Stimulated activated CD4-positive, alpha-beta T cell treated with anti-CD3 and anti-CD28 coated beads, Interleukin-1b, Interleukin-23, amount 100 ng/mL, for 4 hours (primary cell): ENCODE measurements at regions not wholly inside any gene's neighbourhood (a gene's known extent, or its start where the extent isn't known, plus 50 kb on each side); places are given as distances from the start of the nearest gene placed in this dataset.
"Not testable (repeated sequence)": the region's sequence is repeated elsewhere in the genome, so short reads cannot be mapped to it uniquely, and the experiment has no call there.

ENCODE experiments used
- DNase-seq, 2 donors: peaks; one replicate each; pipeline ENCODE4 v3.0.0-alpha.2; 2020; ENCODE audit warnings: low read depth in 2 of 2

GRCh38 chr13:99737481-99738245 lies 233.9 kb downstream of the ZIC5 start:
- no peak for DNase-seq

- no peak for DNase-seq
These were observed 235.0 kb downstream of the ZIC5 start for GRCh38 chr13:99736541-99736940.

GRCh38 chr13:99734013-99734693 lies 232.9 kb downstream of the TM9SF2 start:
- DNase-seq, result no peak

DNA sequence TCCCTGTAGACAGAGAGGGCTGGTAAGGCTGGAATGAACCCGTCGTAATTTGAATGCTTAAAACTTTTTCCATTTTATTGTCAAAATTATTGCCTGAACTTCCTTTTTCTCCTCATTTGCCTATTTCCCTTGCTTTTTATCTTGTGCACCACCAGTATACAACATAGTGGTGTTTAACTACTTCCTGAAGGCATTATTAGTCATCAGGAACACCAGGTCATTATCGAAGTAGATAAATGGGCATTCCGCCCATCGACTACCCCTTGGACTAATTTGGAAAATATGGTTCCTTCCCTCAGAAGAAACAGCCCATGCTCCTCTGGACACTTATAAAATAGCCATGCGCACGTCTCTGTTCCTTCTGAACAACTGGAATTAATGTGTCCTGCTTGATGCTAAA lies 232.1 kb downstream of the TM9SF2 start:
- DNase-seq, result no peak

DNA sequence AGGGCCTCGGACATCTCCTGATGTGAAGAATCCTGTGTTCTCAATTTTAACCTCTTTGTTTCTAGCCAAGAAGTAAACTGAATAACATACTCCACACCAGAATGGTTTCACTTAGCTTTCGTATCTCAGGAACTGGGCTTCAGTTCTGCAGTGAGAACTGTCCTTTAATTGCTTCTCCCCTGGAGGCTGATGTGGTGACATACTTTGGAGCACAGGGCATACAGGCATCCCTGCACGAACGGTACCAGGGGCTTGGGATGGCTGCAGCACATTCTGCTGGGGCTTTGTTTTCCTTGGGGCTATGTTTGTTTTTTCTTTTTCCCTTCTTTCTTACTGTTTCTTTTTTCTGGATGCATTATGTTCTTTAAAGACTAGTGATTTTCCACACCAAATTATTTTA lies 230.5 kb downstream of the TM9SF2 start:
- DNase-seq, result no peak

DNA sequence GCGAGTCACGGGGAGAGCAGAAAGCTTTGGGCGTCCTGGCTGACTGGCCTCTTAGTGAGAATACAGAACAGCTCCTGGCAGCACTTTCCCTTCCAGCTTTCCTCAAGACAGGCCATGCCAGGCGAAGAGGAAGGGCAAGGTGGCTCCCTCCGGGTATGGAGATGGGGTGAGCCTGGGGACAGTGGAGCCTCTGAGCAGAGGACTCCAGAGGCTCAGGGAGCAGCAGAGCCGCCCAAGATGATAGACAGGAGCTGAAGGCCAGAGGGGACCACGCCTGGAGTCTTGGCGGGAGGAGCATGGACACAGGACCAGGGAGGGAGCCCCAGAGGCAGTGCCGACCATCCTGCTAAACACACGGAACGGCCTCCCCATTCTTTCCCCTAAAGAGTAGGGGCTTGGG lies 229.1 kb downstream of the TM9SF2 start:
- no peak for DNase-seq

DNA sequence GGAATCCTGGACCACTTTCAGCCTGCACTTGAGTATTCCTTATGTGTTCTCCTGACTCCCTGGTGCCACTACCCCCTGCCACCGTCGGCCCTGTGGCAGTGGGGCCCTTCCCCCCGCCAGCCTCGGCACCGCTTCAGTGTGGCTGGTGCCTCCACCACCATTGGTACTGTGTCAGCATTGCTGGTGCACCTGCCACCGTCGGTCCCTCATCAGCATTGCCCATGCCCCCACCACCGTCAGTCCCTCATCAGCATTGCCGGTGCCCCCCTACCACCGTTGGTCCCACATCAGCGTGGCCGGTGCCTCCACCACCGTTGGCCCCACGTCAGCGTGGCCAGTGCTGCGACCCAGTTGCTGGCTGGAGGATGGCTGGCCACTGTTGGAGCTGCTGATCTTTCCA lies 228.5 kb downstream of the TM9SF2 start:
- DNase-seq, result no peak

DNA sequence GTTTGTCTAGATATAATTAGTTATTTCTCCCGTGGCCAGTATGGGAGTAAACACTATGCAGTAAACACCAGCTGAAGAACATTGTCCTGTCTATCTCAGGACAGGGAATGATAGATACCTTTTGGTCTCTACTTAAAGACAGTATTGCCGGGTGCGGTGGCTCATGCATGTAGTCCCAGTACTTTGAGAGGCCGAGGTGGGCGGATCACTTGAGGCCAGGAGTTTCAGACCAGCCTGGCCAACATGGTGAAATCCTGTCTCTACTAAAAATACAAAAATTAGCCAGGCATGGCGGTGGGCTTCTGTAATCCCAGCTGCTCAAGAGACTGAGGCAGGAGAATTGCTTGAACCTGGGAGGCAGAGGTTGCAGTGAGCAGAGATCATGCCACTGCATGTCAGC lies 226.4 kb downstream of the TM9SF2 start:
- not testable (repeated sequence) for DNase-seq

GRCh38 chr13:99726282-99726894 lies 225.1 kb downstream of the TM9SF2 start:
- no peak for DNase-seq

GRCh38 chr13:99725644-99726043 lies 224.4 kb downstream of the TM9SF2 start:
- no peak for DNase-seq

DNA sequence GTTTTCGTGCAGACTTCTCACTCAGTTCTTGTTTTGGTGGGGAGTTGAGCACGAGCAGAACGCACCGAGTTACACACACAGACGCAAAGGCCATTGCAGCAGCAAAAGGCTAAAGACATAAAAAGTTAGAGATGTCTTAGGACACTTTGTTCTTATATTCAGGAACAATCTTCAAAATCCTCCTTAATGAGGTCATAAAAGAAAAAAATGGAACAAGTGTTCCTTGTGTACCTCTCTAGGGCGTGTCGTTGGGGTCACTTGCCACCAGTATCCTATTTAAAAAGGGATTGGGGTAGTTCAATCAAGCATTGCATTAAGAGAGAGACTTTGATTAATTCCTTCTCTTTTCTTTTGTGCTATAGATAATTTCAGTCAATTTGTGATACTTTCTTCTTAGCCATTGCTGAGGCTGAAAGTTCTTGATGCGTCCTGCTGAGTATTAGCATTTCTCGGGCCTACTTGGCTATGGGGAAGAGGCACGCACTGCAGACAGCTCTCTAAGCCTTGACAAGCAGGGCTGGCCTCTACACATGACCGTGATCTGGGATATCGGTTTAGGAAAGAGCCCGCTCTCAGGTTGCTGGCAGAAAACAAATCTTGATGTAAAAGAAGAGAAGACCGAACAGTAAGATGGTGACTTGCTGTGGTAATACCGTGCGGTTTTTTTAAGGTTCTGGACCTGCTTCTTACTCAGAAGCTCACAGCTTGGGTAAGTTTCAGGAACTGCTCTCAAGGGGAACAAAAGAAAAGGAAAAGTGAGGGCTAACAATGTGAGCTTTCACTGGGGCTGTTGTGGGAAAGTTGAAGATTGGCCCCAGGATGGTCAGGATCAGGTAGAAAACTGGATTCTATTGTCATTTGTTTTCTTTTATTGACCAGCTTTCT lies 223.6 kb downstream of the TM9SF2 start:
- DNase-seq, result no peak

GRCh38 chr13:99723878-99724277 lies 222.6 kb downstream of the TM9SF2 start:
- no peak for DNase-seq

DNA sequence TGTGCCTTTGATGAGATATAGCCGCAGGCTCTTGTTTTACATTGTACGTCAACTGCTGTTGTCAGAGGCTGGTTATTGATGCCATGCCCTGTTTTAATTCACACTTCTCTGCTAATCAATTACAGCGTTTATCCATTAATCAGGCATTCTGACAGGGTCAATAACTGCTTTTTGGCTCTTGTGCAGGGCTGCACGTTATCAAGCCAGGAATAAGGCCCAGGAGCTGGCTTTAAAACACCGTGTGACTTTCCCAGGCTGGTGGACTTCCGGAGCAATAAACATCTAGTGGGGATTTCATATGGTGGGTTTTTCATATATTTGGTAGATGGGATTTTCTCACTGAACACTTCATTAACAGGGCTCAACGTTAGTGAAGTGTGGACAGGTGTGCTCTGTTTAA lies 221.7 kb downstream of the TM9SF2 start:
- DNase-seq, result no peak

- no peak for DNase-seq
These were observed 221.1 kb downstream of the TM9SF2 start for GRCh38 chr13:99722338-99722818.

DNA sequence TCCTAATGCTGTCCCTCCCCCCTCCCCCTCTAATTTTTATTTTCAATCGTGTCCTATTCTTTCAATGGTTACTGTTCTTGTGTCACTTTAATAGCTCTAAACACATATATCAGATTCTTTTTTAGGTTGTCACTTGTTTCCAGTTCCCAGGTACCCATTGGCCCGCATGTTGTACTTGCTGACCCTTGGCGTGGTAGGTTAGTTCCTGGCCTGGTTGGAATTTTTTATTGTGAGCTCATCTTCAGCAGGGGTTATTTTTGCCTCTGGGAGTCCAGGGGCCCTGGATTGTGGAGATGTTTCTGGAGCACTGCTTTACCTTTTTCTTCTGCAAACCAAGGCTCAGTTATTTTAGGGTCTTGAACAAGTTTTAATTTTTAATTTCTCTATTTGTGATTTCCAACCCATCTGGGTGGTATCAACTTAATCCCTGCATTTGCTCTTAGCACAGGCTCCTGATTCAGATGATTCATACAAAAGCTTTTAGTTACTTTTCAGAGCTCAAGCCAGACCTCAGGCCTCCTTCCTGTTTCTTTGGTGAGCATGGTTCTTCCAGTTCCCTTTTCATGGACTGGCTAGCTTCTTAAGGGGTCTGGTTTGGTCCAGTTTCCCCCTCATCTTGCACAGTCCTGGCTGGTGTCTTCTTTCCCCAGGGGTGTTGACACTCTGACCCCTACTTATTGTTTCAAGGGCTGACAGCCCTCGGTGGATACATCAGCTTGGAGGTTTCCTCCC lies 220.5 kb downstream of the TM9SF2 start:
- no peak for DNase-seq

DNA sequence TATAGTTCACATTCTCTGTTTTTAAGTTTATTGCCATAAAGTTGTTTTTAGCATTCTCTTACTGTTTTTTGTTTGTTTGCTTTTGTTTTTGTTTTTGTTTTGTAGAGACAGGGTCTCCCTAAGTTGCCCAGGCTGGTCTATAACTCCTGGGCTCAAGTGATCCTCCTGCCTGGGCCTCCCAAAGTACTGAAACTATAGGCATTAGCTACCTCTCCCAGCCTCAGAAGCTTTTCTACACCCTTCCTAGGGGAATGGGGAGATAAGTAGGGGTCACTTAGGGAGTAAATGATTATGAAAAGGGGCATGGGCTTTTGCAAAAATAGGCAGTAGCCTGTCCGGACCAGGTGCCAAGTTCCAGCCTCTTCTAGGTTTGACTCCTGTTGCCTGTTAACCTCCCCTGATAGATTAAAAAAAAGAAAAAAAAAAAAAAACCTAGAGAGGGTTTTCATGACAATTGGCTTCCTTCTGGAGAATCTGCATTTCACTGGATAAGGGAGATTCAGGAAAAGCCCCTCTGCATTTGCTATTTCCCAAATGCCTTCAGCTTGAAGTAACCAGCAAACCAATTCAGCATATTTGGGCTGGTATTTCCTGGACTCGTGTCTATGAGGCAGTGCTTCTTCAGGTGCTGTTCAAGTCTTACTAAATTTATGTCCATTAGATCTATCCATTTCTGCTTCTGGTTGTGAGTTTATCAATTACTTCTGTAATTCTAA lies 216.8 kb downstream of the TM9SF2 start:
- no peak for DNase-seq

GRCh38 chr13:99709134-99709533 lies 207.9 kb downstream of the TM9SF2 start:
- no peak for DNase-seq

GRCh38 chr13:99704390-99704789 lies 203.1 kb downstream of the TM9SF2 start:
- DNase-seq, result no peak

DNA sequence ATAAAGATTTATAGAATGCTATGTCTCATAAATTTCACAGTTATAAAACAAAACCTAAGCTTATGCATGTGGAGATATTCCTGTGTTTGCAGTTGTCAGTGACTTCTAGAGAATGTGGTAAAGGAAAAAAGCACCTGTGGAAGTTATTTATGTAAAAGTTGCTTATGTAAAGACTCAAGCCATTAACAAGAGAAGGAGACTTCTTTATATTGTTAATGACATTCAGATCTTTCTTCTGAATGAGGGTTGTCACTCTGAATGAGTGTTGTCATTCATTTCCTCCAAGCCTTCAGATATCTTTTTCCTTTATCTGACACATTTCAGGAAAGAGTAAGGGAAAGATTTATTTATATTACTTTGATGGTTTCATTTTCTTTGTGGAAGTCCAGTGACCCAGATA lies 202.6 kb downstream of the TM9SF2 start:
- DNase-seq, result no peak

GRCh38 chr13:99702687-99703319 lies 201.5 kb downstream of the TM9SF2 start:
- DNase-seq, result no peak
